Tibial artery (tissue), 4 donors: ENCODE measurements at regions not wholly inside any gene's neighbourhood (a gene's known extent, or its start where the extent isn't known, plus 50 kb on each side); places are given as distances from the start of the nearest gene placed in this dataset.
"Not testable (repeated sequence)": the region's sequence is repeated elsewhere in the genome, so short reads cannot be mapped to it uniquely, and the experiment has no call there.

Experiments
- DNase-seq, 2 donors: peaks; one replicate each; pipeline ENCODE4 v3.0.0-alpha.2; 2019
- H3K27ac ChIP-seq, 2 donors: fragments of 200-600 bp; sonication (generic) in 1 of 2; 1 replicate in 1 of 2; 2 replicates in 1 of 2; pipeline ENCODE4 v1.5.1; 2018 to 2019; ENCODE audit warnings: mild to moderate bottlenecking in 1 of 2
- H3K27me3 ChIP-seq, 2 donors: fragments of 200-600 bp; sonication (generic) in 1 of 2; one replicate each; pipeline versions ENCODE4 v1.5.1 to v1.6.0; 2016 to 2019
- H3K36me3 ChIP-seq, 3 donors: fragments of 200-600 bp; sonication (generic) in 2 of 3; one replicate each; pipeline ENCODE4 v1.5.1; 2016 to 2019; ENCODE audit warnings: mild to moderate bottlenecking in 2 of 3
- H3K4me1 ChIP-seq, 4 donors: fragments of 200-600 bp; sonication (generic) in 2 of 4; 1 replicate in 3 of 4; 2 replicates in 1 of 4; pipeline ENCODE4 v1.5.1; 2016 to 2019
- H3K4me3 ChIP-seq, 2 donors: fragments of 200-600 bp; sonication (generic) in 1 of 2; 1 replicate in 1 of 2; 2 replicates in 1 of 2; pipeline ENCODE4 v1.5.1; 2018 to 2019; ENCODE audit warnings: mild to moderate bottlenecking in 2 of 2
- H3K9me3 ChIP-seq, 3 donors: fragments of 200-600 bp; sonication (generic) in 1 of 3; one replicate each; pipeline ENCODE4 v1.5.1; 2016 to 2019
- CTCF ChIP-seq, 2 experiments: fragments of 200-600 bp in 1 of 2; fragments of 450-650 bp in 1 of 2; IDR thresholded peaks; one replicate each; pipeline ENCODE4 v1.5.1; 2017 to 2019; ENCODE audit warnings: antibody characterized with exemption in 2 of 2, mild to moderate bottlenecking in 1 of 2, moderate library complexity in 1 of 2
- intact Hi-C: fragments of 100-400 bp; cut with DNase I; formaldehyde crosslinking; loops from one replicate; pipeline ENCODE4 v1.15.0; 2023; ENCODE audit warnings: low total_unique reads

GRCh38 chr6:60891606-60892005 lies 1394.4 kb downstream of the KHDRBS2 start:
- intact Hi-C loops = no loop called here
- no peak for TF ChIP-seq CTCF (IDR thresholded peaks at IDR 0.05)
- Histone ChIP-seq H3K27ac (no peak overlapping the region), H3K9me3 (no peaks in the 10 kb centered on the region), H3K27me3 (no peaks in the 10 kb centered on the region), H3K36me3 (no peaks in the 10 kb centered on the region), H3K4me1 (no peaks in the 10 kb centered on the region), H3K4me3 (no peak overlapping the region)
- no peak for DNase-seq

- H3K27ac ChIP-seq, H3K27me3 ChIP-seq, H3K36me3 ChIP-seq, H3K9me3 ChIP-seq, H3K4me1 ChIP-seq, DNase-seq, H3K4me3 ChIP-seq, intact Hi-C loops: not testable (repeated sequence)
These were observed 1408.6 kb downstream of the KHDRBS2 start for GRCh38 chr6:60877396-60877795.

- DNase-seq, intact Hi-C loops: not testable (repeated sequence)
These were observed 1415.2 kb downstream of the KHDRBS2 start for GRCh38 chr6:60870779-60871178.

GRCh38 chr6:60867548-60867947 lies 1418.5 kb downstream of the KHDRBS2 start:
- intact Hi-C loops = no loop called here
- Histone ChIP-seq H3K4me1 (no peaks in the 10 kb centered on the region), H3K36me3 (no peaks in the 10 kb centered on the region), H3K27me3 (no peaks in the 10 kb centered on the region), H3K9me3 (no peaks in the 10 kb centered on the region), H3K4me3 (no peak overlapping the region), H3K27ac (no peak overlapping the region)
- no peak for TF ChIP-seq CTCF (IDR thresholded peaks at IDR 0.05)
- no peak for DNase-seq

More at GRCh38 chr6:60870779-60871178, 1415.2 kb downstream of the KHDRBS2 start:
- not testable (repeated sequence) for H3K4me1 ChIP-seq, H3K36me3 ChIP-seq, H3K27me3 ChIP-seq, H3K9me3 ChIP-seq, H3K27ac ChIP-seq, H3K4me3 ChIP-seq

- DNase-seq, H3K27ac ChIP-seq, H3K4me1 ChIP-seq, H3K4me3 ChIP-seq, H3K27me3 ChIP-seq, H3K9me3 ChIP-seq, H3K36me3 ChIP-seq, intact Hi-C loops: not testable (repeated sequence)
These were observed 1442.6 kb downstream of the KHDRBS2 start for GRCh38 chr6:60843175-60843982.

- H3K9me3 ChIP-seq, H3K27ac ChIP-seq, H3K4me3 ChIP-seq, intact Hi-C loops, H3K36me3 ChIP-seq, H3K27me3 ChIP-seq, H3K4me1 ChIP-seq, DNase-seq: not testable (repeated sequence)
These were observed 1455.3 kb downstream of the KHDRBS2 start for GRCh38 chr6:60830726-60831125.

- DNase-seq, H3K4me1 ChIP-seq, H3K9me3 ChIP-seq, intact Hi-C loops, H3K27me3 ChIP-seq, H3K27ac ChIP-seq, H3K36me3 ChIP-seq, H3K4me3 ChIP-seq: not testable (repeated sequence)
These were observed 1463.4 kb downstream of the KHDRBS2 start for GRCh38 chr6:60822597-60822996.

- H3K4me3 ChIP-seq, DNase-seq, intact Hi-C loops, H3K36me3 ChIP-seq, H3K27me3 ChIP-seq, H3K4me1 ChIP-seq, H3K9me3 ChIP-seq, H3K27ac ChIP-seq: not testable (repeated sequence)
These were observed 1468.0 kb downstream of the KHDRBS2 start for GRCh38 chr6:60818072-60818471.

GRCh38 chr6:60814784-60815183 lies 1471.2 kb downstream of the KHDRBS2 start:
- DNase-seq, H3K4me3 ChIP-seq, H3K27ac ChIP-seq, H3K4me1 ChIP-seq, H3K27me3 ChIP-seq, intact Hi-C loops, H3K9me3 ChIP-seq, H3K36me3 ChIP-seq: not testable (repeated sequence)

GRCh38 chr6:60813897-60814596 lies 1472.0 kb downstream of the KHDRBS2 start:
- H3K27me3 ChIP-seq, H3K9me3 ChIP-seq, H3K27ac ChIP-seq, H3K4me1 ChIP-seq, H3K4me3 ChIP-seq, intact Hi-C loops, DNase-seq, H3K36me3 ChIP-seq: not testable (repeated sequence)

GRCh38 chr6:60810216-60810615 lies 1475.8 kb downstream of the KHDRBS2 start:
- H3K4me1 ChIP-seq, H3K27me3 ChIP-seq, H3K27ac ChIP-seq, H3K36me3 ChIP-seq, H3K9me3 ChIP-seq, intact Hi-C loops, DNase-seq, H3K4me3 ChIP-seq: not testable (repeated sequence)

- DNase-seq, H3K4me3 ChIP-seq, H3K36me3 ChIP-seq, H3K27me3 ChIP-seq, H3K4me1 ChIP-seq, intact Hi-C loops, H3K27ac ChIP-seq, H3K9me3 ChIP-seq: not testable (repeated sequence)
These were observed 1486.9 kb downstream of the KHDRBS2 start for GRCh38 chr6:60799146-60799545.
